NCI-H2029 (cell line): ENCODE measurements at regions not wholly inside any gene's neighbourhood (a gene's known extent, or its start where the extent isn't known, plus 50 kb on each side); places are given as distances from the start of the nearest gene placed in this dataset.

Experiments
- DNase-seq: peaks from one replicate; lab custom pipeline; 2025; lab: John Stamatoyannopoulos, UW

GRCh38 chr13:54165581-54166215 lies 1137.1 kb downstream of the OLFM4 start:
- no peak for DNase-seq

- no peak for DNase-seq
Measured at GRCh38 chr13:54173996-54174395, 1145.4 kb downstream of the OLFM4 start.

- no peak for DNase-seq
Measured at GRCh38 chr13:54175466-54175865, 1146.9 kb downstream of the OLFM4 start.

- DNase-seq: no peak
Measured at GRCh38 chr13:54177466-54177865, 1148.9 kb downstream of the OLFM4 start.

GRCh38 chr13:54183166-54183565 lies 1154.6 kb downstream of the OLFM4 start:
- DNase-seq: no peak

GRCh38 chr13:54183728-54184127 lies 1155.1 kb downstream of the OLFM4 start:
- DNase-seq: no peak

- DNase-seq: no peak
Measured at GRCh38 chr13:54184576-54184975, 1156.0 kb downstream of the OLFM4 start.

GRCh38 chr13:54185101-54185500 lies 1156.5 kb downstream of the OLFM4 start:
- no peak for DNase-seq

- DNase-seq: no peak
Measured at GRCh38 chr13:54185785-54186184, 1157.2 kb downstream of the OLFM4 start.

GRCh38 chr13:54187461-54187860 lies 1158.8 kb downstream of the OLFM4 start:
- DNase-seq: no peak

- no peak for DNase-seq
Measured at GRCh38 chr13:54194233-54195024, 1165.8 kb downstream of the OLFM4 start.

GRCh38 chr13:54196684-54197083 lies 1168.1 kb downstream of the OLFM4 start:
- DNase-seq: no peak

GRCh38 chr13:54198911-54199310 lies 1170.3 kb downstream of the OLFM4 start:
- no peak for DNase-seq

GRCh38 chr13:54206626-54207025 lies 1178.0 kb downstream of the OLFM4 start:
- no peak for DNase-seq

GRCh38 chr13:54210397-54211049 lies 1181.9 kb downstream of the OLFM4 start:
- no peak for DNase-seq

- no peak for DNase-seq
Measured at GRCh38 chr13:54216221-54216620, 1187.6 kb downstream of the OLFM4 start.

GRCh38 chr13:54226876-54227275 lies 1198.3 kb downstream of the OLFM4 start:
- DNase-seq: no peak

- DNase-seq: no peak
Measured at GRCh38 chr13:54232700-54233099, 1204.1 kb downstream of the OLFM4 start.

GRCh38 chr13:54234607-54235006 lies 1206.0 kb downstream of the OLFM4 start:
- DNase-seq: no peak

- DNase-seq: peak; percentile 3
Measured at GRCh38 chr13:54241719-54242118, 1213.1 kb downstream of the OLFM4 start.

- DNase-seq: no peak
Measured at GRCh38 chr13:54248306-54248705, 1219.7 kb downstream of the OLFM4 start.

GRCh38 chr13:54261856-54262255 lies 1233.2 kb downstream of the OLFM4 start:
- DNase-seq: no peak

GRCh38 chr13:54263868-54264267 lies 1235.3 kb downstream of the OLFM4 start:
- no peak for DNase-seq
